HK-2 (cell line): ENCODE measurements at regions not wholly inside any gene's neighbourhood (a gene's known extent, or its start where the extent isn't known, plus 50 kb on each side); places are given as distances from the start of the nearest gene placed in this dataset.

Experiments
- DNase-seq: peaks from one replicate; pipeline ENCODE4 v3.0.0-alpha.2; 2018; ENCODE audit not compliant: unreplicated experiment

- no peak for DNase-seq
These were observed 119.0 kb downstream of the SUCNR1 start for GRCh38 chr3:151992326-151993041.

DNA sequence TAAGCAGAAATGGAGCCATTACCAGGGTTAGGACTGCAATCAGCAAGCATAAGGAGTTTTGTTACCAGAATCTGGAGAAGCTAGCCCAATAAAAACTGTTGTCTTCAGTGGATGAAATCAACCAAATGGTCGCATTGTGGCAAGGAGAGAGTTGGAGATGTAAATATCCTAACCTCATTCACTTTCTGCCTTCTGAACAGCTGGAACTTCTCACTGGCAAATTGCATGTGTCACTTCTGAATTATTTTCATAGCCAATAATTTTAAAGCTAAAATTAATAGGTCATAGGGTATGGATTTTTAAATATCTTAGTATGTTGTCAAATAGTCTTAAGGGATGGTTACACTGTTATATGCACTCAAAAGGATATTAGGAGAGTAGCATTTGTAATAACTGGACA, 121.6 kb downstream of the SUCNR1 start:
- DNase-seq, result no peak

- no peak for DNase-seq
These were observed 125.3 kb downstream of the SUCNR1 start for GRCh38 chr3:151998744-151999143.

DNA sequence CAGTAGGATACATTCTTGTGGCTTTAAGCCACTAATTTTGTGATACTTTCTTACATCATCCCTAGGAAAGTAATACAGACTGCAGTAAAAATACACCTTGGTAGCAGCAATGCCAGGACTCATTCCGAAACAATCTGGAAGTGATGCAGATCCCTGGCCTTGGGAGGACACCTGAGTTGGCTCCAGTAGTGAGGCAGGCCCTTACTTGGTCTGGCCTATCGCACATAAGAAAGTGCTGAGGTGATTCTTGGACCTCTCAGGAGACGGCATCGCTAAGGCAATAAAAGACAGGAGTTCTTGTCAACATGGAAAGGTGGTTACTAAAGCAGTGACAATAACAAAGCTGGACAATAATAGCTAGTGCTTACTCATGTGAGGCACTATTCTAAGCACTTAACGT, 126.5 kb downstream of the SUCNR1 start:
- DNase-seq, result no peak

DNA sequence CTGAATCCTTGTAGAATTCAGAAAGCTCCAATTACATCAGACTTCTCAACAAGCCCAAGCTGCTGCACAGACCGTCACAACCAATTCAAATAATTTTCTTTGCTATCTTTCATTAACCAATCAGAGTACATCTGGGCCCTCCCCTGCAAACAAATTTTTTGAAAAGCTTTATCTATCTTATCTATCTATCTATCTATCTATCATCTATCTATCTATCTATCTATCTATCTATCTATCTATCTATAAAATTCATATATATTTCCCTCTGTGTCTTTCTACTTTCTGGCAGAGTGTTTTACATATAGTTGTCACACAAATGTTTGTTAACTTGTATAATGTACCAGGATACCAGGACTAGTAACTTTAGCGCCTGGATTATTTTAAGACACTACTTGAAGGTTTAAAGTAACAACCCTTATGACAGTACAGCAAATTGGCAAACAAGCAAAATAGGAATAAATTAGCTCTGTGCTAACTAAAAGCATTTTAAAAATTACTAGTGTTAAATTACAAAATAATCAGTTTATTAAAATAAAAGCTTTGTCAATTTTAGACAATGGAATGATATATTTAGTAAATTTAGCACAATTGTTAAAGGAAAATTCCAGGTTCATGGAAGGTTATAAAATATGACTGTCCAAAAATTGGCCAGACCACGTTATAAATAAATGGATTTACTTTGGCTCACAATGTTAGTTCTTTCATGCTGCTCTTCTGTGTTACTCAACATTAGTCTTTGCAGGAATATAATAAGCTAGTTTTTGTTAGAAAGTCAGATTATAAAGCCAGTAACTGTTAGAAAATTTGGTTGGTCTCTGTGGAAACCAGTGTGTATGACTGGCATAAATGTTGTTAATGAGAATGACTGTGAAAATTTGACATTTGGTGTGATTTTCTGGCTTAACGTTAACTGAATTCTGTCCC, 138.6 kb downstream of the SUCNR1 start:
- no peak for DNase-seq

GRCh38 chr3:152019508-152019907, 146.1 kb downstream of the SUCNR1 start:
- DNase-seq, result no peak

DNA sequence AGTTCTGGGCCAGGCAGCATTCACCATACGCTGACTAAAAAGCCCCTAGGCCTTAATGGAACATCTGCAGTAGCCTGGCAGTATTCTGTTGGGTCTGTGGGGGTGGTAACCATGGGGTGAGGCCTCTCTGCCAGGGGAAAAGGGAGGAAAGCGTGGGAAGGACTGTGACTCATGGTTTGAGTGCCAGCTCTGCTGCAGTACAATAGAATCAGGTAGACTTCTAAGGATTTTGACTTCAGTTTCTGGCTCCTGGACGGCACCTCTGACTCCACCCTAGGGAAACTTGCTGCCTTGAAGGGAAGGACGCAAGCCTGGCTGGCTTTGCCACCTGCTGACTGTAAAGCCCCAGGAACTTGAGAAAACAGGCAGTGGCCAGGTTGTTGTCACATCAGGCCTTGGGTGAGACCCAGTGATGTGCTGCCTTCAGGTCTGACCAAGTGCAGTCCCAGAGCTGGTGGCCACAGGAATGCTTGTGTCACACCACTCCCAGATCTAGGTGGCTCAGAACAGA, 148.6 kb downstream of the SUCNR1 start:
- DNase-seq, result peak; percentile 44

DNA sequence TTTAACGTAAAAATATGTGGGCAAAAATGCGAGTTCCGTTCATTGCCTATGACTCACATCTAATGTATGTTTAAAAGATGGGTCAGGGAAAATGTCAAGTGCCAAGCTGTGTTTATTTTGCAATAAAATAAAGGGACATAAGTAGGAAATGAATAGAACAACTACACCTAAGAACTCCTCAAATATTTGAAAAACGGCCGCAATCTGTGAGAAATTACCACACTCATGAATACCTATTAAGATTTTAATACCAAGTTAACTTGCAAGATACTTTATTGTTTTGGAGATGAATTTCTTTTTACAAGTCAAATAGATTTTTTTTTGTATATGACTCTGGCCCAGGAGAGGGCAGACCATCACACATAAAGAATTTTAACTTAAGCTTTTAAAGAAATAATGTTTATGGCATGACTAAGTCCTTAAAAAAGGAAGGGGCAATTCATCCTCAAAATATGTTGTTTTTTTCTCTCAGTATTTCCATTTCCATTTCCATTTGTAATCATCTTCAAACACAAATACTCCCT, 152.7 kb downstream of the SUCNR1 start:
- DNase-seq, result no peak

DNA sequence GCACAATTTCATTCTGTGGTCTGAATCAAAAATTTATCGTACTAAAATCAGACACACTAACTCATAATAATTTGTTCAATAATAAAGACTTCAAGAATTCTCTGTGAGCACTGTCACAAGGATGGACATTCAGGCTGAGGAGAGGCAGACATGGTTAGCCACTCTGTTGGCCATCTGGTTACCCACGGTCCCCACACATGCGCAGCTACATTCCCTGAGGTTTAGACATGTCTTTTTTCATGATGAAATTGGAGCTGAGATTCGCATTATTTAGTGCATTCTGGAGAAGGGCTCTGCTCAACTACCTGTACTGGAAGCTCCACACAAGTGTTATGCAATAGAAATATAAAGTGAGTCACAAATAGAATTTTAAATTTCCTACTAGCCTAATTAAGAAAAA, 156.9 kb downstream of the SUCNR1 start:
- no peak for DNase-seq

DNA sequence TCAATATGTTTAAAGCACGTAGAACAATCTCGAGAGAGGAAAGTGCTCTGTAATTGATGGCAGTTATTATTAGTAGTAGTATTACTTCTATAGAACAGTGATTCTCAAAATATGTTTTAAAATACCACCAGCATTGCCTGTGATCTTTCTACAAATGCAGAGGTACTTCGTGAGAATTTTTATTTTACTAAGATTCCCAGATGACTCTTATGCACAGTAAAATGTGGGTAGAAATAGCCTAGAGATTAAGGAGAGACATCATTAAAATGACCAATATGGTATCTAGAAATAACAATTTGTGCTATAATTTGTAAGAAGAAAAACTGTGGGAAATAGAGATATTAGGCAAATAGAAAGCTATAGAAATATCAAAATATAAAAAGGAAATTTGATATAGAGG, 157.9 kb downstream of the SUCNR1 start:
- DNase-seq, result no peak

GRCh38 chr3:152037297-152037696, 163.9 kb downstream of the SUCNR1 start:
- no peak for DNase-seq

DNA sequence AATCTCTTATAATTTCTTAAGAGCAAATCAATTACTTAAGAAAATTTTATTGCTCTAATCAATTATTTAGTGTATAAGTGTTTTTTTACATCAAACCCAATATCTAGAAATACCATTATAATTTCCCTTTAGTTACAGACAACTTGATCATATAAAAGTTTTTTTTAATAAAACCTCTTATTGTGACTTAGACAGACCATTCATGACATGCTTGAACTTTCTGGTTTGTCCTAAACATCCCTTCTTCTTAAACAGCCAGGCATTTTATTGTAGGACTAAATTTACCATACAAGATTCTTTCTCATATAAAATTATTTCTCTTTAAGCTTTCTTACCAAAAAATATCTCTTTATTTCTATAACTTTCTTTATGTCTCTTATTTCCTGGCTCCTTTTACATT, 164.5 kb downstream of the SUCNR1 start:
- DNase-seq, result no peak

DNA sequence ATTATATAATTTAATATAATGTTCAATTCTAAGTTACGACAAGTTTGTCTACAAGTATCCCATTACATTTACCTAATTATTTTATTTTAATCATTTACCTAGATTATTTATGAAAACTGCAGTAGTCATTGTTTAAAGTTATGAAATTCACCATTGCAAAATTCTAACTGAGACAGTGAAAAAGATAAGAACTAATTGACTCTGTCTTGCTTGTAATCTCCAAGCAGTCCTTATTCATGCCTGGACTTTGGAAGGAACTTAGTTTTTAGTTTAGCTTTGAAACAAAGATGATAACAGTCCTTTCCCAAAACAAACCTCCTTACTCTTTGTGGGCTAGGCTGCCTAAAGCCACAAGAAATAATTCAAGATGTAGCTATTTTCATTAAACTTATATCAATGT, 165.0 kb downstream of the SUCNR1 start:
- DNase-seq, result no peak

- DNase-seq, result no peak
These were observed 166.4 kb downstream of the SUCNR1 start for GRCh38 chr3:152039887-152040286.

- no peak for DNase-seq
These were observed 166.9 kb downstream of the SUCNR1 start for GRCh38 chr3:152040319-152040718.

- no peak for DNase-seq
These were observed 170.2 kb downstream of the SUCNR1 start for GRCh38 chr3:152043620-152044019.

DNA sequence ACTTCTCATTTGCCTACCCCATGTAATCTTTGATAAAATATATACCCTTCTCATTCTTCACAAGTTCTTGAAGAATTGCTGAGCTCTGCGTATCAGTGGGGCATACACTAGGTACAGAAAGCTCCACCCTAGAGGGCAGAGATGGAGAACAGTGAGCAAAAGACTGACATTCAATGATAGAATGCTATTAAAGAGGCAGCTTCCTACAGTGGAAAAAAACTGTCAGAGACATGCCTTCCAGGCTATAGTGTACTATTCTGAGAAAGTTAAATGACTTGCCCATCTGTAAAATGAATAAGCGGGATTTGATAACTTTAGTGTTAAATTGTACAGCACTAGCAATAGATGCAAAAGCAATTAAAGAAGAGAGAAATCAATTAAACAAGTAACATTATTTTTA, 172.8 kb downstream of the SUCNR1 start:
- DNase-seq, result no peak

DNA sequence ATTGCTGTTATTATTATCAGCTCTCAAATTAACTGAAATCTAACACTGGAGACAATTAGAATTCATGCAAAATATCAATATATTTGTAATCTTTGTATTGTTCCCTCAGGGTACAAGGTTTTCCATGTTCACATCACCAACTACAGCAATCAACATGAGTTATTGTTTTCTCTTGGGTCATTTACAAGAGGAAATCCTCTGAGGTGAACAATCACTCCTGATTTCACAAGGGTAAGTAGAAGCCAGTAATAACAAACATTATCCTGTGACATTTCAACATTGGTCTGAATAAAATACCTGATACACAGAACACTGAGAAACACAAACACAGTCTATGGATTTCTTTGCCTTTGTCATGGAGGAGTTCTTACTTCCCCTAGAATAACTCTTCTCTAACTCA, 174.0 kb downstream of the SUCNR1 start:
- no peak for DNase-seq

DNA sequence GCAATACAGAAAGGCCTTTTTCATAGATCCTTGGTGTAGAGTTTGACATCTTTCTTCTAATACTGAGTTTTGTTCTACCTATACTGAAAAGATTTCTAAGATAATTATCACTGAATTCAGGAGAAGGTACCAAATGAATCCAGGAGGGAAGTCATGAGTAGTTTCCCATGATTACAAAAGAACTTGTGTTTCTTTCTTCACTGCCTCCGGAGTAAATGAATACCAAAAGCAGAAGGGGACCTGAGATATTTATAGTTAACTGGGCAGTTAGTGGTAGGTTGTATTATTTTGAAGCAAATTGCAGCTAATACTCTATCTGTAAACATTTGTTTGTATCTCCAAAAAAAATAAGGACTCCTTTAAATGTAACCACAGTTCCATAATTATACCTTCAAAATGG, 175.4 kb downstream of the SUCNR1 start:
- no peak for DNase-seq

DNA sequence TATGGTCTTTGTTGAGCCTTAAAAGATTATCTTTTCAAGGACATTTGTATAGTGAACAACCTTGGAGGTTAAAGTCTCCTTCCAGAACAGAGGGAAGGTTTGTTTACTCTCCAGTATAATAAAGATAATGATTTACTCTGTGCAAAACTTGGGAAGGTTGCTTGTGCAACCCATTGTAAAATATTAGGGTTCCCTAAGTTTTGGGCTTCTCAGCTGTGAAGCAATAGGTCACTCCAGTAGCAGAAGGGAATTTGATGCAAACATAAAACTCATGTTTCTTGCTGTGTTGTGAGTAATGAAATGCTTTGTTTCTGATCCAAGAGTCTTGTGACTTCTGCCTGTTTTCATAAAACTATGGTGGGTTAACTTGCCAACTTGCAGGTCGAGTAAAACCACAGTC, 177.5 kb downstream of the SUCNR1 start:
- DNase-seq, result no peak

DNA sequence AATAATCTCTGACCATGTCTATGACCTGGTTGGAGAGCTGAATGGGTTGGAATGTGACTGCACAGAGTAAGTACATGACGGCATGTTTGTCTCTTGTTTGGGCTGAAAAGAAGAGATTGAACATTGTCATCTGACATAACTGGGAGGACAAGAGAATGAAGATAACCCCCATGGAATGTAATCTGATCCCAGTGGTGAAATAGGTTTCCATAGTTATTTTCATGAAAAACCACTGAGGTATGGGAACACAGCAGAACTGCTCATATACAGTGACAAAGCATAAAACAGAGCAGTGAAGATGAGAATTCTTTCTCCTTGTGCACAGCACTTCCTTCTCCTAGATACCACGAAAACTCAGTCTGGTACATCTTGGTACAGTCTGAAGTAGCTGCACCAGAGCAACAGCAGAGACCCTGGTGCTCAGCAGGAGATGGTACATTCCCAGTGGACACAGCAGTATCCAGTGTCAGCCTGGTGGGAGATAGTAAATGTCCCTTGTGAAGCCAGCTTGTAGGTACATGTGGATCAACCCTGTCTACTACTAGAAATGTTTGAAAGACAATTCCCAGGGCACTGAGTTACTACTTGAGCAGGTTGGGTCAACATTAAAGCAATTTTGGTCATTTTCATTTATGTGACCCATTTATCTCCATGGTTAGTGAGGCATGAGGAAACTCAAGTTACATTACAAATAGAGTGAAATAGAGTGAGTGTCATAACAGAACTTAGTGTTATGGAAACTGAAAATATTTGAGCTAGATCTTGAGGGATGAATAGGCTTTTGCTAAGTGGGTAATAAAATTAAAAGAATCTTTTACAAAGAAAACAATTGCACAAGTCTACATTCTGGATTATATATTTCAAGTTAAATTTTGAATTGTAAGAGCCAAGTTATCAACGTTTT, 178.3 kb downstream of the SUCNR1 start:
- DNase-seq, result no peak

GRCh38 chr3:152053866-152054265, 180.4 kb downstream of the SUCNR1 start:
- DNase-seq, result no peak
